Type B pancreatic cell (in vitro differentiated cells): ENCODE measurements at regions not wholly inside any gene's neighbourhood (a gene's known extent, or its start where the extent isn't known, plus 50 kb on each side); places are given as distances from the start of the nearest gene placed in this dataset.

Experiments
- DNase-seq: peaks from one replicate; pipeline ENCODE4 v3.0.0; 2021; ENCODE audit warnings: mixed read lengths; ENCODE audit not compliant: unreplicated experiment; ENCODE audit errors: extremely low spot score
- H3K27ac Mint-ChIP-seq: 2 replicates; pipeline ENCODE4 v1.8.0; 2021; ENCODE audit warnings: mild to moderate bottlenecking, mixed read lengths
- H3K27me3 Mint-ChIP-seq: 2 replicates; pipeline ENCODE4 v1.8.0; 2021; ENCODE audit warnings: mixed read lengths
- H3K36me3 Mint-ChIP-seq: 2 replicates; pipeline ENCODE4 v1.8.0; 2021; ENCODE audit warnings: mixed read lengths
- H3K4me1 Mint-ChIP-seq: one replicate; pipeline ENCODE4 v1.8.0; 2021; ENCODE audit warnings: mixed read lengths; ENCODE audit not compliant: unreplicated experiment
- H3K4me3 Mint-ChIP-seq: 2 replicates; pipeline ENCODE4 v1.8.0; 2021; ENCODE audit warnings: mild to moderate bottlenecking, mixed read lengths
- H3K9me3 Mint-ChIP-seq: 2 replicates; pipeline ENCODE4 v1.8.0; 2021; ENCODE audit warnings: mixed read lengths
- TF ChIP-seq, protein P1 (sequence below): fragments of 200-600 bp; sonication (generic); conservative IDR thresholded peaks from 2 replicates; pipeline ENCODE4 v1.5.0; 2021; ENCODE audit warnings: antibody characterized with exemption, mild to moderate bottlenecking

DNA sequence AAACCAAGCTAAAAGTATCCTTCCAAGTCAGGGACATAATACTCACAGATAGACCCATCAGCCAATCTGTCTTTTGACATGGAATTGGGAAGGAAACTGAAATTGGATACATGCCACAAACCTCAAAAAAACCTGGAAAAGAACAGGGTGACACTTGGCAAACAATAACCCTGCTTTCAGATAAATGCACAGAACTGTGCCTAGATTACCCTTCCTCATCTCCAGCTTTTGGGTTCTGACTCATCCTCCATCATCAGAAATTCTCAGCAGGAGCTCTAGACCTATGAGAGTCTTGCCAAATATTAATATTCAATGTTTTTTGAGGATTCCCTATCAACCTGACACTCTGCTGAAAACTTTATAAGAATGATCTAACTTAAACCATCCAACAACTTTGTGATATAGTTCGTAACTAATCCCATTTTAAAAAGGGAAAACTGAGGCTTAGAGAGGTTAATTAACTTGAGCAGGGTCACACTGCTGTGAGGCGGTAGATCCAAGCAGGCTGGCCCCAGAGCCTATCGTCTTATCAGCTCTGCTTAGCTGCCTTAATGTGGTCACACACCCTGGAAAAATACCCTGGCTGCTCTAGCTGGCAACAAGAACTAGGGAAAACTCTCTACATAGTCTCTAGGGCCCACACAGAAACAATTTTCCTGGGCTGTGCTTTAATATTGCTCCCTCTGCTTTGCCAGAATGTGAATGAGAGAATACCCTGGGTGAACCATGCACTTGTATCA, 157.0 kb upstream of the TRPC7 start:
- Mint-ChIP-seq H3K27me3 (peaks cover 13% of the 10 kb centered on the region), H3K4me3 (no peak overlapping the region), H3K4me1 (no peaks in the 10 kb centered on the region), H3K36me3 (no peaks in the 10 kb centered on the region), H3K27ac (no peak overlapping the region), H3K9me3 (no peaks in the 10 kb centered on the region)
- TF ChIP-seq, protein P1, sequence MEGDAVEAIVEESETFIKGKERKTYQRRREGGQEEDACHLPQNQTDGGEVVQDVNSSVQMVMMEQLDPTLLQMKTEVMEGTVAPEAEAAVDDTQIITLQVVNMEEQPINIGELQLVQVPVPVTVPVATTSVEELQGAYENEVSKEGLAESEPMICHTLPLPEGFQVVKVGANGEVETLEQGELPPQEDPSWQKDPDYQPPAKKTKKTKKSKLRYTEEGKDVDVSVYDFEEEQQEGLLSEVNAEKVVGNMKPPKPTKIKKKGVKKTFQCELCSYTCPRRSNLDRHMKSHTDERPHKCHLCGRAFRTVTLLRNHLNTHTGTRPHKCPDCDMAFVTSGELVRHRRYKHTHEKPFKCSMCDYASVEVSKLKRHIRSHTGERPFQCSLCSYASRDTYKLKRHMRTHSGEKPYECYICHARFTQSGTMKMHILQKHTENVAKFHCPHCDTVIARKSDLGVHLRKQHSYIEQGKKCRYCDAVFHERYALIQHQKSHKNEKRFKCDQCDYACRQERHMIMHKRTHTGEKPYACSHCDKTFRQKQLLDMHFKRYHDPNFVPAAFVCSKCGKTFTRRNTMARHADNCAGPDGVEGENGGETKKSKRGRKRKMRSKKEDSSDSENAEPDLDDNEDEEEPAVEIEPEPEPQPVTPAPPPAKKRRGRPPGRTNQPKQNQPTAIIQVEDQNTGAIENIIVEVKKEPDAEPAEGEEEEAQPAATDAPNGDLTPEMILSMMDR = no peak
- DNase-seq = no peak

DNA sequence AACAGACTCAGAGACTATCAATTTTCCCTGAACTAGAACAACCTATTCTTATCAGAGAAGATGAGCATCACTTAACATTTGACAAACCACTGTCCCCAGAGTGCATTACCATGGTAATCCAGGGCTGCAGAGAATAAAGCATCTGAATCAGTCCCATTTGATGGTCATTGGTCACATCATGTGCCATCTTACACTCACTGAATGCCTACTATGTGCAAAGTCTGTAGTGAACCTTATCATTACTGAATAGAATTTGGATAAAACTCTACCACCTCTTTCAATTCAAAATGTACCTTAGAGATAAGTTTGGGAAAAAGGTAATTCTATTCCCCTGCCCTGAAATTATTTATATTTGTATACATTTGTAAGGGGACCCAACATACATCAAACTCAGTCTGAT, 156.4 kb upstream of the TRPC7 start:
- no peak for DNase-seq
- Mint-ChIP-seq H3K36me3 (no peaks in the 10 kb centered on the region), H3K27me3 (peaks cover 15% of the 10 kb centered on the region), H3K27ac (no peak overlapping the region), H3K9me3 (no peaks in the 10 kb centered on the region), H3K4me3 (no peak overlapping the region), H3K4me1 (no peaks in the 10 kb centered on the region)
- TF ChIP-seq, protein P1 = no peak

DNA sequence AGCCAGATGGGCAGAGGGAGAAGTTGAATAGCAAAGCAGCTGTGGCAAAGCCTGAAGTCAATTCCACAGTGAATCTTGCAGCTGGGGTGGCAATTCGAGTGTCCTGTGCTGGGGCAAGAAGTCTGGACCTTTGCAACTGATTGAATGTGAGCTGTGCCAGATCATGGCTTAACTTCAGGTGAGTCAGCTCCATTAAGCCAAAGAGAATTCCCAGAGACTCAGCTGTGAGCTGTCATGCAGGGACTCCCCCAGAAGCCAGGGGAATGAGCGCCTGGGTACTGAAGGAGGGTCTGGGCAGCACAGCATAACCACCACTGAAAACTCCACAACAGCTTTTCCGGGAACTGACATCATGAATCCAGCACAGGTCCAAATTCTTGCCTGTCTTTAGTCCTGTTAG, 153.5 kb upstream of the TRPC7 start:
- Mint-ChIP-seq H3K9me3 (no peaks in the 10 kb centered on the region), H3K27ac (no peak overlapping the region), H3K4me1 (no peaks in the 10 kb centered on the region), H3K36me3 (no peaks in the 10 kb centered on the region), H3K4me3 (no peak overlapping the region), H3K27me3 (peaks cover 16% of the 10 kb centered on the region)
- TF ChIP-seq, protein P1 = no peak
- DNase-seq = no peak

DNA sequence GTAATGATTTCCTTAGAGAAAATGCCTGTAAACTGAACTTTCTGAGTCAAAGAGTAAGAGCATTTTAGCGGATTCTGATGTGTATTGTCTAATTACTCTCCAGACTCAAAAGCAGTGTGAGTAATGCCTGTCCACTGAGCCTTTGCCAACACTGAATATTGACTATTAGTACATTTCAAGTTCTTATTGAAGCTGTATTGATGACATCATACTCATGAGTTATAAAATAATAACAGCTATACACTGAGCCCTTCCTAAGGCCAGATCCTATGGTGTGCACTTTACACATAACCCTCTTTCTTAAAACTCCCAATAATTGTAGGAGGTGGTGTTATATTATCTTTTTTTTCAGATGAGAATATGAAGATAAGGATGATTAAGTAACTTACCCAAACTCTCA, 152.8 kb upstream of the TRPC7 start:
- Mint-ChIP-seq H3K9me3 (no peaks in the 10 kb centered on the region), H3K4me3 (no peak overlapping the region), H3K4me1 (no peaks in the 10 kb centered on the region), H3K27me3 (peaks cover 13% of the 10 kb centered on the region), H3K27ac (no peak overlapping the region), H3K36me3 (no peaks in the 10 kb centered on the region)
- DNase-seq = no peak
- TF ChIP-seq, protein P1 = no peak

DNA sequence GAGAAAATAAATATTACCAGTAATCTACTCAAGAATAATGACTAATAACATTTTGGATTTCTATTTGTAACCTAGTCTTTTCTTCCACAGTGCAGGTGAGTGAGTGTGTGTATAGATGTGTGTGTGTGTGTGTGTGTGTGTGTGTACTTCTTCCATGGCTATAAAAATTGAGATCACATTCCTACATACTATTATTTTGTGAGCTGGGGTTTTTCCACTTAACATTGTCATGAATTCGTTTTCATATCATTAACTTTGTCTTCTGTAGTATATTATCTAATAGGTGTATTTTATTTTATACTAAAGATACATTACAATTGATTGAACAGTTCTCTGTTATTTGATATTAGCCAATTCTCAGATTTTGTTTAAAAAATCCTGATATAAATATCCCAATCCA, 152.4 kb upstream of the TRPC7 start:
- H3K27me3 Mint-ChIP-seq = peaks cover 13% of the 10 kb centered on the region
- TF ChIP-seq, protein P1 = no peak
- no peak for DNase-seq
- no peaks in the 10 kb centered on the region for H3K36me3 Mint-ChIP-seq
- H3K4me1 Mint-ChIP-seq = no peaks in the 10 kb centered on the region
- H3K27ac Mint-ChIP-seq = no peak overlapping the region
- no peak overlapping the region for H3K4me3 Mint-ChIP-seq
- no peaks in the 10 kb centered on the region for H3K9me3 Mint-ChIP-seq

DNA sequence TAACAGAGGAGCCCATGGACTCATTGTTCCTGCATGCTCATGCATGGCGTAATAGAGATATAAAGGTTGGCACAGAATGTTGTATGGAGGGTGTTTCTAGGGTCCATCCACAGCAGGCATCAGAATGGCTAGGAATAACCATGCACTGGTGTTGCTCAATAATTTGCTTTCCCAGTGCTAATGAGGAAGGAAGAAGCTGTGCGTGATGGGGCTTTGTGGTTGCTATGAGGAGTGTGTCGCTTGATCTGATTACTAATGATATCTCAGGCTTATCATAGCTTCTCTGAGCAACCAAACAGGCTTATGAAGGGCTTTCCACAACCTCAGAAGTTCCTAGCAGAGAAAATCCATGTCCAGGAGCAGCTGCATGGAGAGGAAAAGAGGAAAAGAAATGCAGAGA, 151.3 kb upstream of the TRPC7 start:
- no peak overlapping the region for H3K27ac Mint-ChIP-seq
- H3K36me3 Mint-ChIP-seq = no peaks in the 10 kb centered on the region
- DNase-seq = no peak
- TF ChIP-seq, protein P1 = no peak
- no peaks in the 10 kb centered on the region for H3K9me3 Mint-ChIP-seq
- peaks cover 13% of the 10 kb centered on the region for H3K27me3 Mint-ChIP-seq
- no peaks in the 10 kb centered on the region for H3K4me1 Mint-ChIP-seq
- H3K4me3 Mint-ChIP-seq = no peak overlapping the region
